ENCODE measurements at regions not wholly inside any gene's neighbourhood (a gene's known extent, or its start where the extent isn't known, plus 50 kb on each side); places are given as distances from the start of the nearest gene placed in this dataset.

DNA sequence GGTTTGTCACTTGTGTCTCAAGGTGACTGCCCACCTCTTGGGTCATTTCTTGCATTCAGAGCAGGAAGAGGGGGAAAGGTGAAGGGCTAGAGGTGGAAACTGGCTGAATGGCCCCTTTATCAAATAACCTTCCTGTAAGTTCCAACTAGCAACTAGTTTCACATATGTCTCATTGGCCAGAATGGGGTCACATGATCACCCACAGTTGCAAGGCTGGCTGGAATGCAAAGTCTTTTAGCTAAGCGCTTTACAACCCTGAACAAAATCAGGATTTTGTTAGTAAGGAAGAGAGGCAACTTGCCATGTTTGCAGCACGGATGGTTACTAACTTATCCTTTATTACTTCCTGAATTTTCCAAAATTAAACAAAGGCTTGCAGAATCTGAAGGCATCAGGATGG lies 156.3 kb downstream of the EMX2 start:
- TF ChIP-seq TAF1 (IDR thresholded peaks at IDR 0.05; ENCODE audit: low read depth, low read length): no peak
- no peak for TF ChIP-seq CTCF (IDR thresholded peaks at IDR 0.05; ENCODE audit: control extremely low read depth in 1 of 3, insufficient read depth in 1 of 3, low read depth in 1 of 3, low read length in 3 of 3)
- TF ChIP-seq CTBP2 (IDR thresholded peaks at IDR 0.05; ENCODE audit: borderline replicate concordance, insufficient read depth, insufficient read length, low read length): no peak
- no peak for TF ChIP-seq SP4 (IDR thresholded peaks at IDR 0.05; ENCODE audit: low read length)
- TF ChIP-seq POLR2A (IDR thresholded peaks at IDR 0.05; ENCODE audit: control extremely low read depth in 1 of 2, low read depth in 2 of 2, low read length in 2 of 2): no peak
- TF ChIP-seq SIN3A (conservative IDR thresholded peaks at IDR 0.05 in 1 of 2, IDR thresholded peaks at IDR 0.05 in 1 of 2; ENCODE audit: low read depth in 1 of 2, low read length in 2 of 2): no peak

Measured in H1 (cell line).